IMR-90 (cell line): ENCODE measurements at regions not wholly inside any gene's neighbourhood (a gene's known extent, or its start where the extent isn't known, plus 50 kb on each side); places are given as distances from the start of the nearest gene placed in this dataset.

Experiments used
- ATAC-seq: fragments of 200-7000 bp; cut with Tn5 transposase; 2 replicates; pipeline ENCODE4 v1.9.1; 2020; ENCODE audit warnings: low read depth, mild to moderate bottlenecking, moderate library complexity
- BruUV-seq: library from RNA; stranded (reverse); fragments of 400-500 nt; replicated peaks from 2 replicates; lab custom pipeline; 2021; lab: Mats Ljungman, UMichigan
- CTCF ChIA-PET: fragments of 300-600 bp; formaldehyde crosslinking; extraction: SDS; loops from one replicate; lab custom pipeline; 2021; ENCODE audit warnings: antibody characterized with exemption; lab: Yijun Ruan, JAX
- POLR2A ChIA-PET: fragments of 300-600 bp; sonication (Branson Sonifier 250); formaldehyde crosslinking; loops from one replicate; lab custom pipeline; 2022; ENCODE audit warnings: antibody characterized with exemption; ENCODE audit not compliant: unreplicated experiment; lab: Charles Lee
- DNase-seq: peaks from one replicate; pipeline ENCODE4 v3.0.0; 2013
- H2AFZ ChIP-seq: replicated peaks from 2 replicates; pipeline ENCODE3; 2013; ENCODE audit warnings: low read length, mild to moderate bottlenecking; ENCODE audit not compliant: poor library complexity
- H2AK5ac ChIP-seq: 2 replicates; pipeline ENCODE4 v1.6.1; 2013; ENCODE audit warnings: low read depth, low read length, inconsistent platforms
- H2AK9ac ChIP-seq: replicated peaks from 2 replicates; pipeline ENCODE3; 2013; ENCODE audit warnings: mild to moderate bottlenecking, low read depth, low read length, moderate library complexity; ENCODE audit not compliant: poor library complexity
- H2BK120ac ChIP-seq: 2 replicates; pipeline ENCODE4 v1.6.1; 2013; ENCODE audit warnings: low read depth, low read length, inconsistent platforms
- H2BK15ac ChIP-seq: 3 replicates; pipeline ENCODE4 v1.6.1; 2013; ENCODE audit warnings: low read depth, low read length, inconsistent platforms
- H2BK20ac ChIP-seq: 2 replicates; pipeline ENCODE4 v1.6.1; 2013; ENCODE audit warnings: low read depth, mild to moderate bottlenecking, inconsistent platforms, low read length, moderate library complexity
- H2BK5ac ChIP-seq: 2 replicates; pipeline ENCODE4 v1.6.1; 2013; ENCODE audit warnings: mild to moderate bottlenecking, low read depth, low read length, inconsistent platforms; ENCODE audit not compliant: poor library complexity, severe bottlenecking
- H3K14ac ChIP-seq: replicated peaks from 2 replicates; pipeline ENCODE4 v1.6.1; 2013; ENCODE audit warnings: low read depth, low read length, inconsistent platforms
- H3K18ac ChIP-seq: 2 replicates; pipeline ENCODE4 v1.6.1; 2013; ENCODE audit warnings: low read depth, low read length, control low read depth
- H3K23ac ChIP-seq: 2 replicates; pipeline ENCODE4 v1.6.1; 2013; ENCODE audit warnings: low read depth, low read length, inconsistent platforms
- H3K27ac ChIP-seq: 2 replicates; pipeline ENCODE4 v1.5.1; 2013; ENCODE audit warnings: mild to moderate bottlenecking, control low read depth, low read length; ENCODE audit not compliant: insufficient read depth
- H3K27me3 ChIP-seq: 2 replicates; pipeline ENCODE4 v1.6.1; 2013; ENCODE audit warnings: low read length; ENCODE audit not compliant: control insufficient read depth, insufficient read depth
- H3K36me3 ChIP-seq: 2 replicates; pipeline ENCODE4 v1.6.1; 2013; ENCODE audit warnings: low read length, mixed read lengths; ENCODE audit not compliant: control insufficient read depth, insufficient read depth
- H3K4ac ChIP-seq: 2 replicates; pipeline ENCODE4 v1.6.1; 2013; ENCODE audit warnings: low read depth, low read length, inconsistent platforms
- H3K4me1 ChIP-seq: 2 replicates; pipeline ENCODE4 v1.6.1; 2013; ENCODE audit warnings: low read length, mixed read lengths; ENCODE audit not compliant: control insufficient read depth, insufficient read depth
- H3K4me2 ChIP-seq: 2 replicates; pipeline ENCODE4 v1.6.1; 2013; ENCODE audit warnings: low read depth, mild to moderate bottlenecking, control low read depth, low read length, moderate library complexity
- H3K4me3 ChIP-seq: 2 replicates; pipeline ENCODE4 v1.5.1; 2013; ENCODE audit warnings: low read depth, mild to moderate bottlenecking, control low read depth, low read length, moderate library complexity; ENCODE audit not compliant: insufficient read depth
- H3K56ac ChIP-seq: 2 replicates; pipeline ENCODE4 v1.6.1; 2013; ENCODE audit warnings: low read length, inconsistent platforms; ENCODE audit not compliant: insufficient read depth; ENCODE audit errors: extremely low read depth
- H3K79me1 ChIP-seq, 2 experiments: 2 replicates each; pipeline ENCODE4 v1.6.1; 2013; ENCODE audit warnings: low read length in 2 of 2, inconsistent platforms in 1 of 2, low read depth in 1 of 2
- H3K9ac ChIP-seq: 2 replicates; pipeline ENCODE4 v1.6.1; 2013; ENCODE audit warnings: low read depth, low read length, control low read depth
- H3K9me1 ChIP-seq: 2 replicates; pipeline ENCODE4 v1.6.1; 2013; ENCODE audit warnings: low read length, inconsistent platforms; ENCODE audit not compliant: insufficient read depth
- H3K9me3 ChIP-seq: 2 replicates; pipeline ENCODE4 v1.6.1; 2013; ENCODE audit warnings: low read length; ENCODE audit not compliant: control insufficient read depth, insufficient read depth
- H4K20me1 ChIP-seq: 2 replicates; pipeline ENCODE4 v1.6.1; 2013; ENCODE audit warnings: low read length, inconsistent platforms; ENCODE audit not compliant: insufficient read depth
- H4K5ac ChIP-seq: 2 replicates; pipeline ENCODE4 v1.6.1; 2013; ENCODE audit warnings: mild to moderate bottlenecking, low read depth, low read length, control low read depth
- H4K8ac ChIP-seq, 2 experiments: 2 replicates each; pipeline ENCODE4 v1.6.1; 2013; ENCODE audit warnings: low read depth in 2 of 2, low read length in 2 of 2, control low read depth in 1 of 2, inconsistent platforms in 1 of 2
- H4K91ac ChIP-seq: 2 replicates; pipeline ENCODE4 v1.6.1; 2013; ENCODE audit warnings: low read depth, low read length, inconsistent platforms; ENCODE audit not compliant: insufficient read depth
- CHD1 ChIP-seq: IDR thresholded peaks from 2 replicates; pipeline ENCODE4 v1.6.1; 2012; ENCODE audit warnings: low read depth, low read length, improper control_type of control experiment
- WGBS, 2 experiments: methylation state at CpG; one replicate each; pipeline versions ENCODE4 v1.1.5 to v1.1.7; 2013; ENCODE audit warnings: missing lambda C conversion rate in 2 of 2; ENCODE audit not compliant: insufficient read length in 1 of 2; ENCODE audit errors: extremely low coverage in 2 of 2; 5-methylcytosine and 5-hydroxymethylcytosine counted together
- dilution Hi-C: fragments of 300-500 bp; cut with HindIII; formaldehyde crosslinking; loops from one replicate; pipeline ENCODE4 v1.14.3; 2018; ENCODE audit warnings: low sequenced_read_pairs; ENCODE audit not compliant: unreplicated experiment
- in situ Hi-C: fragments of 300-500 bp; cut with MboI; formaldehyde crosslinking; loops from 3 replicates; pipeline ENCODE4 v1.14.3; 2019; ENCODE audit warnings: low sequenced_read_pairs, inconsistent platforms, mixed read lengths
- intact Hi-C: fragments of 100-400 bp; cut with micrococcal nuclease; formaldehyde crosslinking; loops from 2 replicates; pipeline ENCODE4 v1.10.0; 2022

- no peak for TF ChIP-seq CHD1
- Histone ChIP-seq H2AK5ac (no peak overlapping the region), H3K4me3 (no peak overlapping the region), H3K36me3 (no peaks in the 10 kb centered on the region), H4K8ac (no peak overlapping the region), H3K23ac (no peak overlapping the region), H3K56ac (no peak overlapping the region), H3K14ac (no peak overlapping the region), H3K9me3 (0 out of 2 replicates have a peak, but pooled peaks cover 3% of the 10 kb centered on the region), H3K4ac (no peak overlapping the region), H3K4me2 (no peak overlapping the region), H3K4me1 (no peaks in the 10 kb centered on the region), H3K27ac (no peak overlapping the region), H3K18ac (no peak overlapping the region), H4K20me1 (no peaks in the 10 kb centered on the region), H2AFZ (no peak overlapping the region), H3K79me1 (no peaks in the 10 kb centered on the region), H2AK9ac (no peak overlapping the region), H2BK120ac (no peak overlapping the region), H3K9me1 (no peaks in the 10 kb centered on the region), H4K5ac (no peak overlapping the region), H3K9ac (no peak overlapping the region), H2BK15ac (no peak overlapping the region), H3K27me3 (no peaks in the 10 kb centered on the region), H2BK20ac (no peak overlapping the region), H2BK5ac (no peak overlapping the region), H4K91ac (no peak overlapping the region)
- no peak for DNase-seq
- ATAC-seq: no peak
- WGBS, 2 experiments: 48% methylated on average over 4 of the region's 4 CpGs; no CpG with 5 or more reads in 1 of the 2 experiments
- intact Hi-C loops (no loop called here), in situ Hi-C loops (no loop called here), dilution Hi-C loops (no loop called here)
- POLR2A ChIA-PET: no interaction called here
- no TSS peak for BruUV-seq
- CTCF ChIA-PET: no interaction called here
These were observed 149.4 kb upstream of the PTPRM start for GRCh38 chr18:7417727-7418126.
